HG03571 (cell line): ENCODE measurements at regions not wholly inside any gene's neighbourhood (a gene's known extent, or its start where the extent isn't known, plus 50 kb on each side); places are given as distances from the start of the nearest gene placed in this dataset.

ENCODE experiments used
- ATAC-seq: cut with Tn5 transposase; IDR thresholded peaks from one replicate; pipeline ENCODE4 v1.9.1; 2021; ENCODE audit not compliant: unreplicated experiment

- ATAC-seq = no peak
These were observed 1029.9 kb upstream of the PIK3C3 start for GRCh38 chr18:40925071-40925541.

- no peak for ATAC-seq
These were observed 1033.0 kb upstream of the PIK3C3 start for GRCh38 chr18:40921845-40922629.

- no peak for ATAC-seq
These were observed 1038.0 kb upstream of the PIK3C3 start for GRCh38 chr18:40917056-40917455.

GRCh38 chr18:40915724-40916123, 1039.3 kb upstream of the PIK3C3 start:
- ATAC-seq = no peak

- ATAC-seq = no peak
These were observed 1043.3 kb upstream of the PIK3C3 start for GRCh38 chr18:40911582-40912254.

GRCh38 chr18:40911041-40911440, 1044.0 kb upstream of the PIK3C3 start:
- no peak for ATAC-seq

- no peak for ATAC-seq
These were observed 1047.2 kb upstream of the PIK3C3 start for GRCh38 chr18:40907842-40908241.

- no peak for ATAC-seq
These were observed 1050.7 kb upstream of the PIK3C3 start for GRCh38 chr18:40904295-40904694.

- ATAC-seq = no peak
These were observed 1052.6 kb upstream of the PIK3C3 start for GRCh38 chr18:40902436-40902835.

GRCh38 chr18:40897884-40898283, 1057.2 kb upstream of the PIK3C3 start:
- no peak for ATAC-seq

- ATAC-seq = no peak
These were observed 1071.8 kb upstream of the PIK3C3 start for GRCh38 chr18:40883271-40883670.

GRCh38 chr18:40882468-40882867, 1072.6 kb upstream of the PIK3C3 start:
- ATAC-seq = no peak

- no peak for ATAC-seq
These were observed 1076.7 kb upstream of the PIK3C3 start for GRCh38 chr18:40878371-40878770.

- no peak for ATAC-seq
These were observed 1077.9 kb upstream of the PIK3C3 start for GRCh38 chr18:40877096-40877495.

- no peak for ATAC-seq
These were observed 1079.9 kb upstream of the PIK3C3 start for GRCh38 chr18:40875101-40875615.

GRCh38 chr18:40874233-40874632, 1080.8 kb upstream of the PIK3C3 start:
- no peak for ATAC-seq

- no peak for ATAC-seq
These were observed 1086.8 kb upstream of the PIK3C3 start for GRCh38 chr18:40868110-40868858.

- ATAC-seq = no peak
These were observed 1087.6 kb upstream of the PIK3C3 start for GRCh38 chr18:40867459-40867858.

- no peak for ATAC-seq
These were observed 1088.1 kb upstream of the PIK3C3 start for GRCh38 chr18:40866968-40867367.

GRCh38 chr18:40866013-40866645, 1088.9 kb upstream of the PIK3C3 start:
- ATAC-seq = no peak

GRCh38 chr18:40864846-40865245, 1090.2 kb upstream of the PIK3C3 start:
- ATAC-seq = no peak
